Neural progenitor cell (in vitro differentiated cells): ENCODE measurements at regions not wholly inside any gene's neighbourhood (a gene's known extent, or its start where the extent isn't known, plus 50 kb on each side); places are given as distances from the start of the nearest gene placed in this dataset.

Experiments
- CTCF ChIP-seq: fragments of 200-600 bp; sonication (generic); IDR thresholded peaks from 2 replicates; pipeline ENCODE4 v1.5.1; 2017; ENCODE audit warnings: antibody characterized with exemption, mild to moderate bottlenecking
- EZH2 ChIP-seq: fragments of 200-600 bp; sonication (generic); IDR thresholded peaks from 2 replicates; pipeline ENCODE4 v1.6.1; 2017; ENCODE audit warnings: antibody characterized with exemption, mild to moderate bottlenecking, moderate library complexity
- EZH2phosphoT487 ChIP-seq: fragments of 200-600 bp; sonication (generic); IDR thresholded peaks from 2 replicates; pipeline ENCODE4 v1.6.1; 2017; ENCODE audit warnings: antibody characterized with exemption

- TF ChIP-seq CTCF (no peak), EZH2phosphoT487 (no peak), EZH2 (no peak)
Measured at GRCh38 chr17:13067629-13068303, 49.9 kb upstream of the ELAC2 start.
